ENCODE measurements at regions not wholly inside any gene's neighbourhood (a gene's known extent, or its start where the extent isn't known, plus 50 kb on each side); places are given as distances from the start of the nearest gene placed in this dataset.

DNA sequence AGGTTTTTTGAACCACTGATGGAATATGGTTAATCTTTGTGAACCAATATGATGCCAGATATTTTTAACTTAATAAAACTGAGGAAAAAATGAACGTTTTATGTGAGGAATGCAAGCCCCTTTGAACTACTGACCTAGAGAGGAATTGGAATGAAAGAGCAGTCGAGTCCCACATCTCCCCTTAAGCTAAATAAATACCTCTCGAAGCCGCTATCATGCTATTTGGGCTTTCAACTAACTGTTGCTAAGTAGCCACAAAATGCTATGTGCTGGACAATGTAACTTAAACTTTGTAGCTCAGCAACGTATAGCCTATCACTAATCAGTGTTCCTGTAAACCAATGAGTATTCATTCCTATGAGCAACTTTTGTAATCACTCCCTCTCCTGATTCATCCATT lies 1037.2 kb downstream of the SQOR start:
- Mint-ChIP-seq H3K4me3 (no peak overlapping the region), H3K36me3 (no peaks in the 10 kb centered on the region), H3K9me3 (peaks cover 7 to 53% (median 27%) of the 10 kb centered on the region in 6 donors), H3K27ac (no peak overlapping the region), H3K27me3 (ENCODE audit: low read depth in 3 of 3) (no peaks in the 10 kb centered on the region), H3K4me1 (no peaks in the 10 kb centered on the region)
- no peak for DNase-seq

DNA sequence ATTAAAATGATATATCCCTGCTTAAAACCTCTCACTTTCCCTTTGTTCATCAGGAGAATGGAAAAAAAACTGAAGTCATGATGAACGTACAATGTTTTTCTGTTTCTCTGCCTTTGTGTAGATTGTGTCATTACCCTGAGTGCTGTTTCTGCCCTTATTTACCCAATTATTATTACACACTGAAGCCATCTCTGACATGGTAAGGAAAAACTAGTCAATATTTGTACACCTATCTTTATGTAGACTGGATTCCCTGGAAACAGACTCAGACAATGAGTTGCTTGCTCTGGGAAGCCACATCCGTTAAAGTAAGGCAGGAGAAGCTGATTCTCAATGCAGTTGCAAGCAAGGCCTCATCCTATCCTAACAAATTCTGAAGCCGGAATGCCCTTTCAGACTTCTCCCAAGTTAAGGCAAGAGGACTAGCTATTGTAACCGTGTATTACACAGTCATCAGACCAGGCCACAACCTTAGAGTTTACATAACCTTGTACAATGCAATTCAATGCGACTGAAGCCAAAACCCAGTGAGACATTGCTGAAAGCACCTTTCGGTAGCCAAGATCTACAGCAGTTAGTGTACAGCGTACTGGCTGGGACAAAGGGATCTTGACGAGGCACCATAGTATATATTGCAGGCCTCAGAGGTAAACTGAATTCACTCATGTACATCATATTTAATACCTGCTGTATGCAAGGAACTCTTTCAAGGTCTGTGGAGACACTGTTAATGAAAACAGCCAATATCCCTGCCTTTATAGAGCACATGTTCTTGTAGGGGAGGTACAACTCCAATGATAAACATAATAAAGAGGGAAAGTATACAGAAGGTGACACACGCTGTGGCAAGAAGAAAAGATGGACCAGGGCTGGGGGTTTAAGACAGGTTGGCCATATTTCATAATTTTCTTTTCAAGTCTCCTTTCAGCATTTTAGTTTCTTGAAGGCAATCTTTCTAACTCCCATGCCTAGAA lies 1040.8 kb upstream of the SEMA6D start:
- Mint-ChIP-seq H3K4me3 (no peak overlapping the region), H3K27me3 (ENCODE audit: low read depth in 3 of 3) (no peaks in the 10 kb centered on the region), H3K4me1 (no peaks in the 10 kb centered on the region), H3K36me3 (no peaks in the 10 kb centered on the region), H3K9me3 (peaks cover 5 to 40% (median 22%) of the 10 kb centered on the region in 6 donors), H3K27ac (no peak overlapping the region)
- no peak for DNase-seq

DNA sequence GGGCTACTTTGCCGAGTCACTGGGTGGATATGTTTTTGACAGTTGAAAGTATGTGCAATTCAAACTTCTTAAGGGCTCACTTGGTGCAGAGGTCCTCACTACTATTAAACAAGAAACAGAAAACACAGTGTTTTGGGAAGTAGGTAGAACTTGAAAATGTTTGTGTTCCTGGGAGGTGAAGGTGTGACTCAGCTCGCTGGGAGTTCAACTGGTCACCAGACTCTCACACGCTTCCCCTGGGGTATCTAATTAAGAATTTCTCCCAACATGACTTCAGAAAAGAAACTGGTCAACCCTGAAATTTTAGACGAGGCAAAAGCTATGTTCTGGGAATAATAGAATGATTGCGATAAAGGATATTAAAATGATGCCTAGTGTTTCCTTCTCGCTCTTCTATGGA lies 1039.8 kb upstream of the SEMA6D start:
- H3K27me3 Mint-ChIP-seq (ENCODE audit: low read depth in 3 of 3): no peaks in the 10 kb centered on the region
- DNase-seq: no peak
- peaks cover 2 to 32% (median 19%) of the 10 kb centered on the region in 6 donors for H3K9me3 Mint-ChIP-seq
- no peak overlapping the region for H3K4me3 Mint-ChIP-seq
- H3K4me1 Mint-ChIP-seq: no peaks in the 10 kb centered on the region
- no peak overlapping the region for H3K27ac Mint-ChIP-seq
- H3K36me3 Mint-ChIP-seq: no peaks in the 10 kb centered on the region

DNA sequence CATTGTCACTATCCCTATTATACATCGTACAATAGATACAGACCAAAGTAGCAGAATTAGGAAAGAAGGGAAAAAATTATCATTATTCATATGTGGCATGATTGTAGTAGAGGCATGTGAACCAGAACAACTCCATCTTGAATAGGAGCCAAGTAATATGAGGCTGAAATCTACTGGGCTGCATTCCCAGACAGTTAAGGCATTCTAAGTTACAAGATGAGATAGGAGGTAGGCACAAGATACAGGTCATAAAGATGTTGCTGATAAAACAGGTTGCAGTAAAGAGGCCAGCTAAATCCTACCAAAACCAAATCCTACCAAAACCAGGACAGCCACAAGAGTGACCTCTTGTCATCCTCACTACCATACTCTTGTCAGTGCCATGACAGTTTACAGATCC lies 1035.4 kb upstream of the SEMA6D start:
- no peak overlapping the region for H3K27ac Mint-ChIP-seq
- no peak overlapping the region for H3K4me3 Mint-ChIP-seq
- no peaks in the 10 kb centered on the region for H3K4me1 Mint-ChIP-seq
- H3K36me3 Mint-ChIP-seq: no peaks in the 10 kb centered on the region
- no peaks in the 10 kb centered on the region for H3K27me3 Mint-ChIP-seq (ENCODE audit: low read depth in 3 of 3)
- no peak for DNase-seq
- peaks cover 3 to 29% (median 14%) of the 10 kb centered on the region in 6 donors for H3K9me3 Mint-ChIP-seq

DNA sequence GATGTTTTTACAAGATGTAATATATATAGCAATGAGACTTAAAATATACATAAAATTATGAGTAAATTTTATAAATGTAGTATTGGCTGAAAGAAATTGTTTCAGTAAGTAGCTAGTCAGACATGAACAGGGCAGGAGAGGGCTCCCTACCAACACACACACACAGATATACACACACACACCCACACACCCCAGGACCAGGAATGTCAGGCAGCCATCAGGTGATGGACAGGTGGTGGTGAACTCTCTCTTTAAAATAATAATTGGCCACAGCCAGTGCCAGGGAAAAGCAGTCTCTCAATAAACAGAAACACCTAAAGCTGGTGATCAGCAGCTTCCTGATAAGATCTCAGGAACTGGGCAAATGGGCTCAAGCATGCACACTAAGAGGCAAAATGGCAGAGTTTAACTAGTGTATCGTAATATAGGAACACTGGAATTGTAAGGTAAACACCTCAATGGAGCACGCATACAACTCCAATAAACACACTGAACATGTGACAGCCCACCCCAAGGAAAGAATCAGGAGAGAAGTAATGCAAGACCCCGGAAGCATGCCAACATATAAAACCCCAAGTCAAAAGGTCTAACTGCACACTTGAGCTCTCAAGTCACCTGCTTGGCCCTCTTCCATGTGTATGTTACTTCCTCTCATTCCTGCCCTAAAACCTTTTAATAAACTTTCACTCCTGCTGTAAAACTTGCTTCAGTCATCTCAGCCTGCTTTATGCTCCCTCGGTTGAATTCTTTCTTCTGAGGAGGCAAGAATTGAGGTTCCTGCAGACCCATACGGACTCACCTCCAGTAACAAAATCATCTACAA lies 1034.1 kb upstream of the SEMA6D start:
- no peak overlapping the region for H3K4me3 Mint-ChIP-seq
- no peak overlapping the region for H3K27ac Mint-ChIP-seq
- no peaks in the 10 kb centered on the region for H3K27me3 Mint-ChIP-seq (ENCODE audit: low read depth in 3 of 3)
- no peak for DNase-seq
- peaks cover 6 to 37% (median 13%) of the 10 kb centered on the region in 6 donors for H3K9me3 Mint-ChIP-seq
- no peaks in the 10 kb centered on the region for H3K4me1 Mint-ChIP-seq
- H3K36me3 Mint-ChIP-seq: no peaks in the 10 kb centered on the region

DNA sequence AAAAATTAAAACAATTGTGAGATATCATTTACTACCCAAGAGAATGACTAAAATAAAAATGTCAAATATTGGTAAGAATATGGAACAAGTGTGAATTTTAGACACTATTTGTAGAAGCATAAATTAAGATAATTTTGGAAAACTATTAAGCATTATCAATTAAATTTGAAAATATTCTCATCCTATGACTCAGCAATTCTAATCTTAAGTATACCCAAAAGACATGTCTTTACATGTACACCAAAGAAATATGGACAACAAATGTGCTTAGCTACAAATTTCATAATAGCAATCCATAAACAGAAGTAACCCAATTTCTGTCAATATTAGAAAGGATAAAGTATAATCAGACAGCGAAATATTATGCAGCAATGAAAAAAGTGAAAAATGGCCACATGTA lies 1032.2 kb upstream of the SEMA6D start:
- no peak overlapping the region for H3K4me3 Mint-ChIP-seq
- H3K9me3 Mint-ChIP-seq: peaks cover 9 to 43% (median 14%) of the 10 kb centered on the region in 6 donors
- H3K4me1 Mint-ChIP-seq: no peaks in the 10 kb centered on the region
- no peak for DNase-seq
- H3K36me3 Mint-ChIP-seq: no peaks in the 10 kb centered on the region
- H3K27me3 Mint-ChIP-seq (ENCODE audit: low read depth in 3 of 3): no peaks in the 10 kb centered on the region
- H3K27ac Mint-ChIP-seq: no peak overlapping the region

DNA sequence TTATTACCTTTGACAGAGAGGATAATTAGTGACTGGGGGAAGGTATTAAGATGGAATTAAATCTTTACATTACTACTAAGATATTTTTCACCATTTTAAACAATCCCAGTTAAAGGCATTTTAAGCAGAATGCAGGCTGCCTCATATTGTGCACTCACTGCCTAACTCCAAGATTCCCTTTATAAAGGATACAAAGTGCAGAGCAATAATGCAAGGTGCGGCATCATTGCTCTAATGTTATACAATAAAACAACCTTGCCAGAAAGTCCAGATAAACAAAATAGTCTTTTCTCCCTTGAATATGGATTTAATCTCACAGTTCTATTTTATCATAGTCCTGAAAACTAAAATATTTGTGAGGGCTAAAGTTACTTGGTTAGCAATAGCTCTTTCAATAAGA lies 1031.6 kb upstream of the SEMA6D start:
- Mint-ChIP-seq H3K27ac (no peak overlapping the region), H3K4me1 (no peaks in the 10 kb centered on the region), H3K27me3 (ENCODE audit: low read depth in 3 of 3) (no peaks in the 10 kb centered on the region), H3K9me3 (peaks cover 10 to 43% (median 15%) of the 10 kb centered on the region in 6 donors), H3K4me3 (no peak overlapping the region), H3K36me3 (no peaks in the 10 kb centered on the region)
- DNase-seq: no peak

DNA sequence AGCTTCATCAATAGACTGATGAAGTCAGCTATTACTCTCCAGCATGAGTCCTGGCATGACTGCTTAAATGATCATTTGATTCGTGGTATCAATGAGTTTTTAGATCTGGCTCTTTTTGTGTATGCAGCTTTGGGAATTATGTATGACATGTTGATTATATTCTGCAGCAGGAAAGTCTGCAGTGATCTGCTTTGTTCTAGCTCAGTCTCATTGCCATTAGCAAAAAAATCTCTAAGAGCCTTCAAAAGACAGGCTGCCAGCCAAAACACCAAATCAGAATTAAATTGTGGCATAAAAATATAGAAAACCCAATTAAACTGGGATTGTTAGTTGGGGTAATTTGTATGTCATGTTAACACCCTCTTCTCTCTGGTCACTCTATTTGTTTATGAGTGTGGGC lies 1021.0 kb upstream of the SEMA6D start:
- H3K4me1 Mint-ChIP-seq: no peaks in the 10 kb centered on the region
- no peak overlapping the region for H3K4me3 Mint-ChIP-seq

DNA sequence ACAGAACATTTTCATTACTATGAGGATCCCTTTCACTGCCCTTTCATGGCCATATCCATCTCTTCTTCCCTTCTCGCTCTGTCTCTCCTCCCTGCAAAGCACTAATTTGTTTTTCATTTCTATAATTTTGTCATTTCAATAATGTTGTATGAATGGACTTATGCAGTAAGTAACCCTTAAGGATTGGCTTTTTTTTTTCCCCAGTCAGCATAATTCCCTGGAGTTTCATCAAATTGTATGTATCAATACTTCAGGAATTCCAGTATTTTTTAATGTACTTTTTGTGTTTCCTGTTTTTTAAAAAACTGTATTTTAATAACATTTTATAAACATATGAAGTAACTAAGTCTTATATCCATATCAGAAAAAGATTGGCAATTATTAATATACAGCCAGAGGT lies 1016.0 kb upstream of the SEMA6D start:
- H3K9me3 Mint-ChIP-seq: peaks cover 10 to 67% (median 28%) of the 10 kb centered on the region in 6 donors
- no peak overlapping the region for H3K4me3 Mint-ChIP-seq
- H3K4me1 Mint-ChIP-seq: no peaks in the 10 kb centered on the region
- no peak overlapping the region for H3K27ac Mint-ChIP-seq
- no peaks in the 10 kb centered on the region for H3K27me3 Mint-ChIP-seq (ENCODE audit: low read depth in 3 of 3)
- no peak for DNase-seq
- no peaks in the 10 kb centered on the region for H3K36me3 Mint-ChIP-seq

More for the DNA sequence above, 1021.0 kb upstream of the SEMA6D start:
- no peak overlapping the region for H3K27ac Mint-ChIP-seq
- H3K36me3 Mint-ChIP-seq: no peaks in the 10 kb centered on the region
- peaks cover 9 to 56% (median 21%) of the 10 kb centered on the region in 6 donors for H3K9me3 Mint-ChIP-seq
- DNase-seq: no peak
- peaks cover 0 to 2% (median 1%) of the 10 kb centered on the region in 3 donors for H3K27me3 Mint-ChIP-seq (ENCODE audit: low read depth in 3 of 3)

DNA sequence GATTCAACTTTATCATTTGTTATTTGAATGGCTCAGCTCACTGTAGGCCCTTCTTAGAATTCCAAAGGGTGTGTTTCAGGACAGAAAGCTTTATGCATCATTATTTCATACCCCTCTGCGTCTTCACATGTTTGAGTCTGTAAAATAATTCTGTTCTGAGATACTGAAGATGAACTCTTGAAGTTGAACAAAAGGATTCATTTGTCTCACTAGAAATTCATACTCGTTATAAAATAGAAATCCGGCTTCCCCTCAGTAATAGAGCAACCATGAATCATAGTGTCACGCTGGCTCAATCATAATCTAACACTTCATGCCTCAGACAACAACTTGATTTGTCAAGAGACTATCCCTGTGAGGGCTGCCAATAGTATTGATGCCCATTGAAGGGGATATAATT lies 1015.4 kb upstream of the SEMA6D start:
- DNase-seq: no peak
- Mint-ChIP-seq H3K4me3 (no peak overlapping the region), H3K9me3 (peaks cover 10 to 67% (median 28%) of the 10 kb centered on the region in 6 donors), H3K4me1 (no peaks in the 10 kb centered on the region), H3K27ac (no peak overlapping the region), H3K27me3 (ENCODE audit: low read depth in 3 of 3) (no peaks in the 10 kb centered on the region), H3K36me3 (no peaks in the 10 kb centered on the region)

DNA sequence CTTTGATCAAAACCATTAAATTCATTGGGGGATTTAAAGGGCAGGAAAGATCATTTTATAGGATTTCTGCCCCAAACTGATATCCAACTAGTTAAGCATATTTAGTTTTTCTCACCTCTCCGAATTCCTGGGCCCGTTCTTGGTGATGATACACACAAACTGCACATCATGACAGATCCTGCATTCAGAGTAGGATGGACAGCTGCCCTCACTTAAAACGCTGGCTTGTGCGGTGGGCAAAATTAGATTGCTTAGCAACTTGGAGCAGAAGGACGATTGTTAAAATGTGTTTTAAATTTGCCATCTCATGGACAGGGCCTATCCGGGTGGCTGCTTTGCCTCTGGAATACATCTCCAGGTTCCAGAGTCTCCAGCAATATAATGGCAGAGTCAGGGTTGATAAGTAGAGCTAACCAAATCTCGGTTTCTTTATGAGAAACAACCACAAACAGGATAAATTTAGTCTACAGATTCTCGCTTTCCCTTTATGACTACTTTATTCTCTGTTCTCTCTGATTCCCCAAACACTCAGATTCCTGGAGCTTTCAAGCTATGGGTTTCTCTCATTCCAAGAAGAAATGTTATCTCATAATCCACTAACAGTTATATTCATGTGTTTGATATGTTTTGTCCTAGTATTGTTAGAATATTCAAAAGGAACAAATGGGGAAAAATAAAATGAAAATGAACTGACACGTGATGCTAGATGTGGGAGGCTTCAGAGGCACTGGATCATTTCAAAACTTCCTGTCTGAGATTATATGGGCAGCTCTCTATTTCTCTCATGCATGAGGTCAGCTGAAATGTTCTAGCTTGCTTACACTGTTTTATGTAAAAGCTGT lies 1014.1 kb upstream of the SEMA6D start:
- no peaks in the 10 kb centered on the region for H3K36me3 Mint-ChIP-seq
- H3K4me1 Mint-ChIP-seq: no peaks in the 10 kb centered on the region
- H3K27me3 Mint-ChIP-seq (ENCODE audit: low read depth in 3 of 3): no peaks in the 10 kb centered on the region
- DNase-seq: no peak
- peaks cover 14 to 73% (median 29%) of the 10 kb centered on the region in 6 donors for H3K9me3 Mint-ChIP-seq
- no peak overlapping the region for H3K27ac Mint-ChIP-seq
- H3K4me3 Mint-ChIP-seq: no peak overlapping the region

DNA sequence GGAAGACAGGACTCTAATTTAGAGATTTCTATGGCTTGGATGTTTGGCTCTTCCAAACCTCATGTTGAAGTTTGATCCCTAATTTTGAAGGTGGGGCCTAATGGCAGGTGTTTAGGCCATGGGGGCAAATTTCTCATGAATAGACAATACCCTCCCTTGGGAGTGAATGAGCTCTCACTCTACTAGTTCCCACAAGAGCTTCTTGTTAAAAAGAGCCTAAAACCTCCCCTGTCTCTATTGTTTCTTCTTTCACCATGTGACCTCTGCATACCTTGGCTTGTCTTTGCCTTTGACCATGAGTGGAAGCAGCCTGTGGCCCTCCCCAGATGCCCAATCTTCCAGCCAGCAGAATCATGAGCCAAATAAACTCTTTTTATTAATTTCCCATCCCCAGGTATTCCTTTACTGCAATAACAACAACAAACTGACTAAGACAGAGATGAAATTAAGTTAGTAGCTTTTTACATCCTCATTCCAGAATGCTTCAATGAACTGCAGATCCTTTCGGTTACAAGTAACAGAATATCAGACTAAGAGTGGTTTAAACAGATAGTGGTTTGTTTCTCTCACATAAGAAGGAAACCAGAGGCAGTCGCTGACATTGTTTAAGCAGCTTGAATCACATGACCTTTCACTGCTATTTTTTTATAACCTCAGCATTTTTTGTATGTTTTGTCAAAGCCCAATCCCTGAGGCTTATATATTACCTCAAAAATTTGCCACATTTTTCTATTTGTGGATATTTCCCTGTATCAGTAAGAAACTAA lies 1013.3 kb upstream of the SEMA6D start:
- no peaks in the 10 kb centered on the region for H3K27me3 Mint-ChIP-seq (ENCODE audit: low read depth in 3 of 3)
- no peak for DNase-seq
- no peaks in the 10 kb centered on the region for H3K36me3 Mint-ChIP-seq
- no peak overlapping the region for H3K4me3 Mint-ChIP-seq
- no peaks in the 10 kb centered on the region for H3K4me1 Mint-ChIP-seq
- no peak overlapping the region for H3K27ac Mint-ChIP-seq
- H3K9me3 Mint-ChIP-seq: peaks cover 14 to 75% (median 29%) of the 10 kb centered on the region in 6 donors

DNA sequence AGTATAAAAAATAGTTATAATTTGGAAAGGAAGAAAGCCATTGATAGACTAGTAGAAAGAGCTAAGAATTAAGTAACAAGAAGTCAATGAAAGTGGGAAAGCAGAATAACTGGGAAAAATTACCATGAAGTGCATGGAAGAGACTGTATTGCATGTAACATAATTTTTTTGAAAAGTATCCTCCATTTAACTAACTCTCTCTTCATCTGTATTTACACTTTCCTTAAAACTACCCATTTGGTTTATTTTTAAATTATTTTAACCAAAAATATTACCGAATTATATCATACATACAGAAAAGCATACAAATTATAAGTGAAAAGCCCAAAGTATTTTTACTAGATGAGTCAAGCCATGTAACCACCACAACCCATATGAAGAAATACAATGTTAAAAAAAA lies 1009.9 kb upstream of the SEMA6D start:
- no peak for DNase-seq
- Mint-ChIP-seq H3K27ac (no peak overlapping the region), H3K4me1 (no peaks in the 10 kb centered on the region), H3K9me3 (peaks cover 10 to 66% (median 24%) of the 10 kb centered on the region in 6 donors), H3K36me3 (peaks cover 0 to 4% (median 0%) of the 10 kb centered on the region in 3 donors), H3K4me3 (no peak overlapping the region), H3K27me3 (ENCODE audit: low read depth in 3 of 3) (no peaks in the 10 kb centered on the region)
